NCI-H748 (cell line): ENCODE measurements at regions not wholly inside any gene's neighbourhood (a gene's known extent, or its start where the extent isn't known, plus 50 kb on each side); places are given as distances from the start of the nearest gene placed in this dataset.

ENCODE experiments used
- DNase-seq: peaks from one replicate; lab custom pipeline; 2025; ENCODE audit not compliant: unreplicated experiment; lab: John Stamatoyannopoulos, UW

GRCh38 chr2:190783513-190784263 is 96.9 kb upstream of the GLS start:
- no peak for DNase-seq

- no peak for DNase-seq
Observed at GRCh38 chr2:190785334-190785733, 95.3 kb upstream of the GLS start.

GRCh38 chr2:190786404-190787166 is 94.0 kb upstream of the GLS start:
- DNase-seq: no peak

- DNase-seq: no peak
Observed at GRCh38 chr2:190787743-190788235, 92.8 kb upstream of the GLS start.

GRCh38 chr2:190789074-190790004 is 91.3 kb upstream of the GLS start:
- no peak for DNase-seq

- peak; percentile 60 for DNase-seq
Observed at GRCh38 chr2:190791347-190791975, 89.2 kb upstream of the GLS start.

- DNase-seq: no peak
Observed at GRCh38 chr2:190791976-190792575, 88.5 kb upstream of the GLS start.

- peak; percentile 22 for DNase-seq
Observed at GRCh38 chr2:190792956-190793888, 87.4 kb upstream of the GLS start.

- DNase-seq: no peak
Observed at GRCh38 chr2:190794377-190794776, 86.2 kb upstream of the GLS start.

- no peak for DNase-seq
Observed at GRCh38 chr2:190794790-190795189, 85.8 kb upstream of the GLS start.

- DNase-seq: no peak
Observed at GRCh38 chr2:190795686-190796085, 84.9 kb upstream of the GLS start.

GRCh38 chr2:190799999-190800398 is 80.6 kb upstream of the GLS start:
- no peak for DNase-seq

- DNase-seq: no peak
Observed at GRCh38 chr2:190800528-190800927, 80.1 kb upstream of the GLS start.

- peak; percentile 27 for DNase-seq
Observed at GRCh38 chr2:190802129-190802528, 78.5 kb upstream of the GLS start.

- DNase-seq: no peak
Observed at GRCh38 chr2:190802626-190803209, 77.9 kb upstream of the GLS start.

GRCh38 chr2:190804182-190804795 is 76.3 kb upstream of the GLS start:
- DNase-seq: peak; percentile 23

GRCh38 chr2:190805126-190805525 is 75.5 kb upstream of the GLS start:
- DNase-seq: no peak

GRCh38 chr2:190805843-190806242 is 74.8 kb upstream of the GLS start:
- DNase-seq: no peak
